Muscle of back (tissue), 3 donors: ENCODE measurements at regions not wholly inside any gene's neighbourhood (a gene's known extent, or its start where the extent isn't known, plus 50 kb on each side); places are given as distances from the start of the nearest gene placed in this dataset.

Experiments used
- DNase-seq, 3 donors: peaks; one replicate each; pipeline versions ENCODE4 v3.0.0 to v3.0.0-alpha.2; 2013

DNA sequence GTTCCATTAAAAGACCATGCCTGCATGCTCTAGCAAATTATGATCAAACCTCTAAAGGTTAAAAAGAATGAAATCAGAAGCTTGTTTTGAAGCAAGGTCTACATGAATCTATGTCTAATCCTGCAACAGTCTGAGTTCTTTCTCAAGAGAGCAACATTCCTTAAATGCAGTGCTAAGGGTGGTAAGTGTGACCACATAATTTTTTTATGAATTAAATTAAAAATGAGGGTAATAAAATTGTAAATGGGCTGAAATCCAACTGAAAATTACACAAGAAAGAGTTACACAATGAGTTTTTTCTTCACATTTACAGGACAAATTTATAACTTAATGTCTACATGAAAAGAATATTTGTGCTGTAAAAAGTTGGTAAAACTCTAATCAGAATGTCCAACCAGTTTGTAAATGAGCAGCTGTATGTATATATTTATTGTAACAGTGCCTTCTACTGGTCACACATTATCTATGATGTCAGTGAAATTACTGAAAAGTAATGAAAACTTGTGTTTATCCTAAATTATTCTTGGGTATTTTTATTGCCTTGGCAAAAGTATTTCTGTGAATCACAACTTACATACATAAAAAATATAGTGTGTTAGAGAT, 336.3 kb upstream of the PITX2 start:
- peak; percentile 3 to 19 (median 19) for DNase-seq

DNA sequence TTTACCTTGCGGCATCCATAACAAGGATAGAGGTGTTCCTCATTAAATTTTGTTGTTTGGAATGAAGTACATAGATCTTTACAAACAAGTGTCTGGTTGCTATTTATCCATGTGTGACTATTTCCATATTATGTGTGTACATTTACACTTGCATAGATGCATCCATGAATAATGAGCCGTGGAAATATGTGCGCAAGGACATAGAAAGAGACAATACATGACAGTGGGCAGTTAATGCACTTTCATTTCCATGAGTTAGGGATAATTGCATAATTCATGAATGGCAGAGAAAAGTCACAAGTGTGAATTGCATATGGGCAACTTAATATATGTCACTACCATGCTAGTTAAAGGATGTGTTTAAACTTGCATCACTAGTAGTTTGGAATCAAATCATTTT, 338.2 kb upstream of the PITX2 start:
- DNase-seq, result no peak

DNA sequence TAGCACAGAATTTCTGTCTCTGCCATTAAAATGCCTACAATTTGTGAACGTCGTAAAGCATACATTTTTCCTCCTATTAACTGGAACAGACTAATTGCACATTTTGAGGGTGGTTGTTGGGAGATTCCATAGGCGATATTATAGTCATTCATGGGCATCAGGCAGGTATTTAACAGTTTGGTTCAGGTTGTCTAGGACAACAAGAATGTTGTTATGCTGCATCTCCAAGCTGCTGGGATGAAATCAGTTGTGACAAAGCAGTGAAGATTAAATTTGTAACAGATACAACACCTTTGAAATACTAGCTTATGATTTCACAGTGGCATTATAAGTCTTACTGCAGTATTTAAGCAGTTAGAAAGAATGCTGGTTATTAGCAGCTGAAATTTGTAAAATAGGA, 339.7 kb upstream of the PITX2 start:
- DNase-seq, result no peak

DNA sequence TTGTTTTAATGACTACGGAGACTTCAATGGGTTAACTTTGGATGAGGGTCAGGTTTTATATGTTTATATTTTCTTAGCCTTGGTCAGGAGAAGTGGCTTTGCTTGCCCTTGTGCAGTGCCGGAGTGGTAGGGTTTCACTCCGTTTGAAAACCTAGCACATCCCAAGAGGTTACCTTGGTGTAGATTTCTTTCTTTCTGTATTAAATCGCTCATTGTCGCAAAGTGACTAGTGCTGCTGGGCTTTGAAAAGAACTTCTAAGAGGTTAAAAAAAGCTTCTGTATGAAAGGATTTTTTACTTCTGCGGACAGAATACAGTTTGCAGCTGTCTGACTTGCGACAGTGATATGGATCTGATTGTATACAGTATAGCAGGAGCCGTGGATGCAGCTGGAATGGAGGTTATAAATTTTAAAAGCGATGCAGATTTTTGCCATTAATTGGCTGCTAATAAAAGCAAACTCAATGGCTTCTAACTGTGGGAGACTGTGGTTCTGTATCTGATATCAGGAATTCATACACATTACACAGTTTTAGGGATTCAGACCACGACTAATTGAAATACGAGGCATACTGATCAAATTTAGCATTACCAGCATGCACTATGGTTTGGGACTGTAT, 340.9 kb upstream of the PITX2 start:
- peak in 1 of 3 donors; percentile 8 for DNase-seq

DNA sequence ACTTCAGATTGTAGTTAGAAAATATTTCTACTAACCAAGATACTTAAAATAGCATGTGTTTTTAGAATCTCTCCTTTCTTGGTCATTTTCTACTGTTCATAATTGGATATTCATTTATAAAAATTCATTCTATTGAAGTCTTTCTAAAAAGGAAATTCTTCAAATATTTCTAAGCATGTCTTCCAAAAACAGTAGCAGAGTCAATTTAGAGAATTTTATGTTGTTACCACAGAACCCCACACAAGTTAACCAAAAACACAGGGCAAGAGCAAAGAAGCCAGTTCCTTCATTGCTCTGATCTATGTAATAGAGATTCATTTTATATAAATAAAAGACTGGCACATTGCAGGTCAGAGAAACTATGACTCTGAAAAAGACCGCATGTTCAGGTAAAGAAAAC, 345.1 kb upstream of the PITX2 start:
- no peak for DNase-seq

DNA sequence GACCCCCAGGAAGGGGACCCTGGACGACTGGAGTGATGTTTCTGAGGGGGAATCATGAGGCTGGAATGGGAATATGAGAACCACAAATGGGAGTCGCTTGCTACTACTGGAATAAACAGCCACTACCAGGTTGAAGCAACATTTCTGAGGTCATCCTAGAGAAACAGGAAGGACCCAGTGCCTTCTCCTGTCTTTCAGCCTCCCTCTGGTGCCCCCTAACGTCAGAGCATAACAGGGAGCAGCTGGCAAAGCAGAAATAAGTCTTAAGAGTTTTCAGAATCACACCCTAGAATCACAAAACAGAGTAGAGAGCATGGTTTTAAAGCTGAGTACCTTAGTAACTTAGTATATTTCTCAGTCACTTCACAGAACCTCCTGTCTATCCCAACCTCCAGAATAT, 347.8 kb upstream of the PITX2 start:
- no peak for DNase-seq

DNA sequence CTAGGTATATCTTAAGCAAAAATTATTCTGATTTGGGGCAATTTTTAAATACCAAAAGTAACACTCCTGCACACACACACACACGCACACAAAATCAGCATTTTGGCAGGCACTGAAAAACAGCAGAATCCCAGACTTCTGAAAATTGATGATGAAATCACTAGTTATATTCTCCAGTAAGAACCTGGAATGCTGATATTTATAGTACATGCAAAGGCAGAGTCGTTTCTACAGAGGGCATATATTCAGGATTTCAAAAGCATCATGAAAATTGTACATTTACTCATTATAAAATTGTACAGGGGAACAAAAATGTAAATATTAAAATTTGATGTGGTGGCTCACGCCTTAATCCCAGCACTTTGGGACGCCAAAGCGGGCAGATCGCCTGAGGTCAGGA, 352.5 kb upstream of the PITX2 start:
- DNase-seq, result no peak

DNA sequence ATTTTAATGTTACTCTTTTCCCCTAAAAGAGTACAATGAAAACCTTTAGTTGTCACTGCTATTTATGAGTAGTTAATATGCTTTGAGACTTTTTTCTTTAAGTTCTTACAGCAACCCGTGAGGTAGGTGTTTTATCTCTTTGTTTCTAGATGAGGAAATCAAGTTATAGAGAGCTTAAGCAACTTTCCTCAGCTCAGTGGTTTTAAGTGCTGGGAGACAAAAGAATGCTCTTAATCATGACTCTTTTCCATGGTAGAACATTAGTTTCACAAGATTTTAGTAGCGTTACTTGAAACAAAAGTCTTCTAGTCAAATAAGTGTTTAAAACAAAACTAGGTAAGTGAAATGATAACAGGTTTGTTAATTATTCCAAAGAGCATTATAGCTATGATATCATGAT, 354.7 kb upstream of the PITX2 start:
- no peak for DNase-seq

DNA sequence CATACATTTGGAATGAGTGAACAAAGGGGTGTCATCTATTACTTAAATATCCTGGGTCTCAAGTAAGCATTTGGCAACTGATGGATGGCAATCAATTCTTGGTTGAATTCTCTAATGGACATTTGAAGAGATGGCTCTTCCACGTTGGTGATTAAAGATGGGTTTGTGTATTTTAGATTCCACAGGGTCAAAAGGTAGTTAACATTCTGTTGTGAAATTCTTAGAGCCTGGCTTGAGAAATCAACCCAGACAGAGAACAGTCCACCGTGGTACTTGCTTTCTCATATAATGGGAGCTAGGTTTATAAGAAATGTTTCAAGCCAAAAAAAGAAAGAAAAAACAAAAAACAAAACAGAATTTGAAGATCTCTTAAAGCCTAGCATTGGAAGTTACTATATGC, 355.9 kb upstream of the PITX2 start:
- DNase-seq, result no peak

DNA sequence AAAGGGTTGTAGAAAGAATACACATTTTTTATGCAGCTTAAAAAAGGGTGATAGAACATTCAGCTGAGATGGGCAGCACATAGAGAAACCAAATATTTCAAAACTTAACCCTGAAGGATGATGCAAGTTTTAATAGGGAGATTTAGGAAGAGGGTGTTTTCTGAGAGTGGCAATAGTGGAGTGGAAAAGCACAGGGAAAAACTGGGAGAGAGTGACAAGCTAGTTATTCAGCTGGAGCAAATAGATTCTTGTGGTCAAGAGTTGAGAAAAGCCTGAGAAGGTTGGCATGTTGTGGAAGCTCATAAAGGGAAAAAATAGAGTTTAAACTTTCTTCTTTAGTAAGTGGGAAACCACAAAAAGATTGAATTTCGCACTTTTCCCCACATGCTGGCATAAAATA, 359.6 kb upstream of the PITX2 start:
- no peak for DNase-seq

DNA sequence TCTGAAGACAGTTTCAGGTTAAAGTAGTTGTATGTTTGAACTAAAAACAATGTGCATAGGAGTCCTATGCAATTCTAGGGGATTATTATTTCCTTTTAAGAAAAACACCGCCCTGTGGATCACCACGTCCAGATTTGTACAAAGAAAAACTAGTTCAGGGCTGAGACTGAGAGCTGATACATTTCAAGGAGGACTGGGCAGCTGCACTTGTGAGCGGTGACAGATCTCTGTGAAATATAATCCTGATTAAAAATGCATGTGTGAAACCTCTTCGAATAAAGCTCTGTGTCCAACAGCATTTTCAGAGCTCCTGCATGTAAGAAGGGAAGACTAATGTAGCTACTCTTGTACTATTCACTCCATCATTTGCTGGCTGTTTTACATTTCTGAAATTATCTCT, 365.8 kb upstream of the PITX2 start:
- DNase-seq, result peak; percentile 14 to 35 (median 29)

DNA sequence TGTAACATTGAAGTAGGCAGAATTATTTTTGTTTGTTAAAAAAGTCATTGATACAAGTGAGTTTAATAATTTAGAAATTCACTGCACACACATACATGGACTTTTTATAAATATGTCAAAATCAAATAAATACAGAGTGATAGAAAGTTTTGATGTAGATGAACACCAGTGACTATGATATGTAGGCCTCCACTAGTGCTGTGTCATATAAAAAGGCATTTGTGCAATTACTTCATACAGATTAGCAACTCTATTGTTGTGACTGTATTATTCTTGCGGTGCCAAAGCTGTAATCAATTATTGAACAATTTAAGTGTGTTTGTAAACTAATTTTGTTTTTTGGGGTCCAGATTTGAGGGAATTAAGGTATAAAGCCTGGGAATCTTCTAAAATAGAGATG, 366.2 kb upstream of the PITX2 start:
- no peak for DNase-seq

DNA sequence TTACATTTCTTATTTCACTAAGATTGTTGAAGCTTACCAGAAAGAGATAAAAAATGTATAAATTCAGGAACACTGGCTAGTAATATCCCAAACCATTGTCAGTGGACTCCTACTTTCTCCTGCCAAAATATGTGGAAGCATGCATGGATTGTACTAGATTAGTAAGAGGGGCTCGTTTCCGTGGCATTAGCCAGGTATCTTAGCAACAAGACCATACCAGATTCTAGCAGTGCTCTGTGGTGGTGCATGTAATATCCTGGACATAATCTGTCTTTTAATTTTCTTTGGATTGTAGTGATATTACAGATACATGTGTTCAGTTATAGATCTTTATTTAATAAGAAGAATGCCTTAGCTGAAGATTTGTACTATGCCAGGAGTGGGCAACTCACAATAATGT, 371.9 kb upstream of the PITX2 start:
- peak in 1 of 3 donors; percentile 3 for DNase-seq

DNA sequence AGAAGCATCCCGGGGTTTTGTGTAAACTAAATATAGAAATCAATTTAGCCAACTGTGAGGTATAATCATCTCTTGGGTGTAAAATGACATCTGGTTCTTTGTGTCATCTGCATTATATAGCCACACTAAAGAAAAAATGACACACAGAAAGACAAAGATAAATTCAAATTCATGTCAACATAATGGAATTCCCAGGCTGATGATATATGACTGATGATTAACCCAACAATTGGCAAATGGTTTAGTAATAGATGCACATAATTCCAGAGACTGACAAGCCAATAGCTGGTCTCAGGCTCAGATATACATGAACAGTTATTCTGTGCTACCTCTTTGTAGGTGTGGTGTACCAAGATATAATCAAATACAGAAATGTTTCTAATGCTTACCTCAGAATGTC, 375.4 kb upstream of the PITX2 start:
- DNase-seq, result no peak

DNA sequence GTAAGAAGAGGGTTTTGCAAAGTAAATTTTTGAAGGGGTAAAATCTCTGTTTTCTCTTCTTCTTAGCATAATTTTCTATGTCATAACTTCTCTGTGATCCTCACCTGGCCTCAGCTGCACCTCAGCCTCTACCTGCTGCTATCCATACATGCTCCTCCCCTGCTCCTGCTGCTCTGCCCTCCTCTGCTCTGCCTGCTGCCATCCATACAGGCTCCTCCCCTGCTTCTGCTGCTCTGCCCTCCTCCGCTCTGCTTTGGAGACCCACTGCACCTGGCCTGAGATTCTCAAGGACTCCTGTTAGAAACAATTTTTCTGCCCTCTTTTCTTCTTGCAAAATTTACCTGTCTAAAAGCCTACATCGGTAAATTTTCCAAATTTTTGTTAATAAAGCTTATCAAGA, 388.6 kb upstream of the PITX2 start:
- DNase-seq, result no peak

DNA sequence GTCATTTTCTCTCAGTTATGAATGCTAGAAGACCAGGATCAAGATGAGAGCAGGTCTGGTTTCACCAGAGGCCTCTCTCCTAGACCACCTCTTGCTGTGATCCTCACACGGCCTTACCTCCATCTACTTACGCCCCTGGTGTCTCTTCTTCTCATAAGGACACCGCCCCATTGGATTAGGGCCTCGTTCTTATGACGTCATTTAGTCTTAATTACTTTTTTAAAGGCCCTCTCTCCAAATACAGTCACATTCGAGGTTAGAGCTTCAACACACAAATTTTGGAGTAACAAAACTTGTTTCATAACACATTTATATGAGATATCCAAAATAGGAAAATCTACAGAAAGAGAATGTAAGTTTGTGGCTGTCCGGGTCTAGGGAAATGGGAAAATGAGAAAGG, 391.0 kb upstream of the PITX2 start:
- DNase-seq, result no peak

DNA sequence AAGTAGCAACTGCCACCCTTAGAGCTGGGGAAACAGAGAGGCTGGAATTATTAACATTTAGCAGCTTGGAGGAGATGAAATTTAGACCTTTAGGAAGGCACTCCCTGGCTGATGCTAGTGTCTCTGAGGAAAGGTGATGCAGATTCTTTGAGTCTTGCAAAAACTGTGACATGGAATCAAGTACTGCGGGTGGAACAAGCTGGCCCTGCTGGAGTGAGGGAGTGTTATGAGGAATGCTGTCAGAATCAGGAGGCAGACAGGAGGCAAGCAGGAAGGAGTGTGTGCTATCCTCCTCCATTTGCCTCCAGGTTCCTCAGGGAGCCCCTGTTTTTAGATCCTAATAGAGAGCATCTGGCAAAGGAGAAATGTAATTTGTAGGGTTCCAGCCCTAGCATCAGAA, 391.7 kb upstream of the PITX2 start:
- no peak for DNase-seq

DNA sequence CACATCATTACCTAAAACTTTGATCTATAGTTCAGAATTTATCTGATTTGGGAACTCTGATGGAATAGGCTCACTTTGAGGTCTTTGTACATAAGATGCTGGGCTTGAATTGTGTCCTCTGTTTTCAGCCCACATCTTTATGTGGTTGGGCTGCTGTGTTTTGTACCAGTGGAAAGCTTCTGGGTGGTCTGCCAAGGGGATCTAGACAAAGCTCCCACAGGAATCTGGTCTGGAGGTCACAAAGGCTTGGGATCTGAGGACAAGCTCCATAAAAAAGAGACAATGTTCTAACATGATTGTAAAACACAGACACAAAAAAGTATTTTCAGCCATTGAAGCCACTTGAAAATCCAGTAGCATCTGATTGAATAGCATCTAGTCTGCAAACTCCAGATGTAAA, 393.5 kb upstream of the PITX2 start:
- DNase-seq, result no peak

DNA sequence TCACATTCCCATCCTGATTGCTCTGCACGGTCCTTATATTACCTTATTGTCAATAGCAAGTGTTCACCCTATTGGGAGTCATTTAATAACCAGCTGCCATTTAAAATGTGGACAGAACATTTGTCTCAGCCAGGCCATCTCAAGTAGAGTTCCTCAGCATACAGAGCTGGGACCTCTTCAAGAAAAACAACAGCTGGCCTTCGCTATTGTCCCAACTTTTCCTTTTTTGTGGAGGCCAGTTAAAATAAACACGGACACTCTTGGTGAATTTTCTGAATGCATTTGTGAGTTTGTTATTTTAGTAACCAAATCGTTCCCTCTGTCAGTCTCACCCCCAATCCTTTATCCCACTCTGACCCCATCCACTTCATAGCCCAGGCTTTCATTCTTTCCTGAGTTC, 395.3 kb upstream of the PITX2 start:
- peak in 1 of 3 donors; percentile 4 for DNase-seq

DNA sequence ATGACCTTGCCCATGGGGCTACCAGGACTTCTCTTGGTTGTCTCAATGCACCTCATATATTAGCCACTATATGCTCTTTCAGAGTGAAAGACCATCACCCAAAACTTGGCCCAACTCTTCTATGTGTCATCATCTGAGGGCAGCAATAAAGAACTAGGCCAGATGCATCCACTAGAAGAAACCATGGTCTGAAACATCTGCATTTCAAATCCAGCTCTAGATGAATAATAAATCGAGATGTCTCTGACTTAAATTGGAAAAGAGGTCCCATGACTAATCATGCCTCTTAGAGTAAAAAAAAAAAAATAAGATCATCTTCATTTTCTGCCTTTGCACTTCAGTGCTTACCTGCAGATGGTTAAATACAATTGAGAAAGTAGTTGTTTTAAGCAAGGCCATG, 397.6 kb upstream of the PITX2 start:
- DNase-seq, result no peak

DNA sequence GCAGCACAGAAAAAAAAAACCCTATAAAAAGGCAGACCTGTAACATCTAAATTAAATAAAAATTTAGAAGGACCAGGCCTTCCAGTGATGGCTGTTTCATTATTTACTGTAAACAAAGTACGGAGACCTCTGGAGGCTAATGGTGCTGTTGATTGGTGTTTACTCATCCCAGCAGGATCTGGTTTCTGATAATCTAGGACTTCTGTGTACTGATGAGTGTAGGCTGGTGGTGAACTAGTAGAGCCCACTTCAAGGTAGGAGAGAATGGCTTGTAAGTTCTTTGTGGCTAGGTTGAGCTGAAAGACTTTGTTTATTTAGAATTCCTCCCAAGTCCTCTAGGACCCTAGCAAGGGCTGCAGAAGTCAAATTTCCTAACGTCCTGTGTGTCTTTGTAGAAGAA, 398.1 kb upstream of the PITX2 start:
- DNase-seq, result no peak

DNA sequence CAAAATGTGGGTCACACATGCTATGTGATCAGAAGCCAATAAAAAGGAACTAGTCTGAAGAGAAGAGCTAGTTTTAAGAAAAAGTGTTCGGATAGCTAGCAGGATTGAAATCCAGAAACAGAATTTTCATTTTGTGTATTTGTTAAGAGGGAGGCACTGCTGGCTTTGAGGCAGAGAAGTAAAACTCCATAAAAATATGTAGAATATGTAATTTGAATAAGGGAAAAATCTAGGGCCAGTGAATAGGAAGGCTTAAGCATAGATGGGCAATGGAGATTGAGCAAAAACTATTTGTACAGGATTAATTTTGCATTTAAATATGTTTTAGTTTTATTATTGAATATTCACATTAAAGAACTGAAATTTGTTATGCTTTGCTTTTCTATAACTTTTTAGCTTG, 399.9 kb upstream of the PITX2 start:
- DNase-seq, result no peak

DNA sequence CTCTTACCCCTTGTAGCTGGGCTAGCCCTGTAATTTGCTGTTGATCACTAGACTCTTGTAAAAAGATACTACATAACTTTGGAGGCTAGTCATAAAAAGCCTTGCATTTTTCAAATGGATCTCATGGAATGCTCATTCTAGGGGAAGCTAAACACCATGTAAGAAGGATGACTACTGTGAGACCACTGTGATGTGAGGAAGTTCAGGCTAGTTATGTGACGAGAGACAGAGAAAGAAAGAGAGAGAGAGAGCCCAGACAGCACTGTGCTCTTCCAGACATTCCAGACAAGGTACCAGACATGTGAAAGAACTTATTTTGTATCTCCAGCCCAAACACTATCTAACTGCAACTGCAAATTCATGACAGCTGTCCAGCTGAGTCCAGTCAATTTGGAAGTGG, 404.6 kb upstream of the PITX2 start:
- DNase-seq, result peak in 1 of 3 donors; percentile 88

DNA sequence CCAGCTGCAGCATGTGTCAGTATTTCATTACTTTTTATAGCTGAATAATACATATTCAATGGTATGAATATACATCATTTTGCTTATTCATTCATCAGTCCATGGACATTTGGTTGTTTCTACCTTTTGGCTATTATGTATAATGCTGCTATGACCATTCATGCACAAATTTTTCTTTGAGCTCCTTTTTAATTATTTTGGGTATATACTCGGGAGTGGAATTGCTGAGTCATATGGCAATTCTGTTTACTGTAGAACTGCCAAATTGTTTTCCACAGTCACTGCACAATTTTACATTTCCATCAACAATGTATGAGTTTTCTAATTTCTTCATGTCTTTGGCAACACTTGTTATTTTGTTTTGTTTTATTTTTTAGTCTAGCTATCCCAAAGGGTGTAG, 405.9 kb upstream of the PITX2 start:
- DNase-seq, result no peak
